Panc1 (cell line): ENCODE measurements at regions not wholly inside any gene's neighbourhood (a gene's known extent, or its start where the extent isn't known, plus 50 kb on each side); places are given as distances from the start of the nearest gene placed in this dataset.

Source experiments
- CTCF ChIP-seq: fragments of 450-650 bp; IDR thresholded peaks from 2 replicates; pipeline ENCODE4 v1.5.1; 2017; ENCODE audit warnings: mild to moderate bottlenecking
- POLR2AphosphoS5 ChIP-seq: IDR thresholded peaks from 2 replicates; pipeline ENCODE4 v1.6.1; 2012; ENCODE audit warnings: mild to moderate bottlenecking, low read depth, low read length, moderate library complexity
- REST ChIP-seq, 2 experiments: IDR thresholded peaks; 2 replicates each; pipeline ENCODE4 v1.6.1; 2011 to 2012; ENCODE audit warnings: low read depth in 2 of 2, control low read depth in 1 of 2, low read length in 1 of 2, mild to moderate bottlenecking in 1 of 2, moderate library complexity in 1 of 2; ENCODE audit not compliant: insufficient read depth in 1 of 2
- SIN3A ChIP-seq: IDR thresholded peaks from 2 replicates; pipeline ENCODE4 v1.6.1; 2012; ENCODE audit warnings: low read depth, mild to moderate bottlenecking, low read length, moderate library complexity, borderline replicate concordance; ENCODE audit not compliant: insufficient read depth

GRCh38 chr14:34173916-34174315 is 223.0 kb upstream of the EGLN3 start:
- TF ChIP-seq CTCF (no peak), SIN3A (no peak), POLR2AphosphoS5 (no peak), REST (IDR thresholded peaks at IDR 0.05; ENCODE audit: insufficient read depth in 1 of 2, low read depth in 2 of 2, low read length in 1 of 2) (no peak)
